ENCODE measurements at regions not wholly inside any gene's neighbourhood (a gene's known extent, or its start where the extent isn't known, plus 50 kb on each side); places are given as distances from the start of the nearest gene placed in this dataset.

- ATAC-seq (no peak), DNase-seq (no peak), FAIRE-seq (no peak)
- Histone ChIP-seq H3K4me1 (no peaks in the 10 kb centered on the region), H3K27ac (no peak overlapping the region), H3K27me3 (no peaks in the 10 kb centered on the region), H3K9me3 (no peaks in the 10 kb centered on the region), H3K4me3 (no peak overlapping the region), H3K36me3 (no peaks in the 10 kb centered on the region)
- 54 to 62% methylated on average over 5 of the region's 5 CpGs for whole genome bisulfite sequencing, 2 donors
- intact Hi-C loops (cut with DNase I) = no loop called here
- TF ChIP-seq CTCF (IDR thresholded peaks at IDR 0.05) = no peak
Observed at GRCh38 chr4:111556141-111556781, 589.0 kb upstream of the FAM241A start.

- H3K4me1 ChIP-seq = no peaks in the 10 kb centered on the region
- 75 to 78% methylated on average over 1 of the region's 1 CpG for WGBS, 2 donors
- DNase-seq (no peak), ATAC-seq (no peak), FAIRE-seq (no peak)
- no peak for TF ChIP-seq CTCF (IDR thresholded peaks at IDR 0.05)
- H3K4me3 ChIP-seq = no peak overlapping the region
- H3K27ac ChIP-seq = no peak overlapping the region
- intact Hi-C loops (cut with DNase I) = no loop called here
- H3K27me3 ChIP-seq = no peaks in the 10 kb centered on the region
- H3K9me3 ChIP-seq = no peaks in the 10 kb centered on the region
- no peaks in the 10 kb centered on the region for H3K36me3 ChIP-seq
Observed at GRCh38 chr4:111556851-111557250, 588.4 kb upstream of the FAM241A start.

- no peak for DNase-seq
- no peaks in the 10 kb centered on the region for H3K9me3 ChIP-seq
- intact Hi-C loops (cut with DNase I) = no loop called here
- no peak for TF ChIP-seq CTCF (IDR thresholded peaks at IDR 0.05)
- H3K4me1 ChIP-seq = no peaks in the 10 kb centered on the region
- WGBS, 2 donors = 36 to 52% methylated on average over 2 of the region's 2 CpGs
- H3K27ac ChIP-seq = no peak overlapping the region
- no peak overlapping the region for H3K4me3 ChIP-seq
- ATAC-seq = no peak
- H3K36me3 ChIP-seq = no peaks in the 10 kb centered on the region
- H3K27me3 ChIP-seq = no peaks in the 10 kb centered on the region
- no peak for FAIRE-seq
Observed at GRCh38 chr4:111562826-111563225, 582.4 kb upstream of the FAM241A start.

- 16 to 36% methylated on average over 1 of the region's 1 CpG for WGBS, 2 donors
- no peak for TF ChIP-seq CTCF (IDR thresholded peaks at IDR 0.05)
- ATAC-seq = no peak
Observed at GRCh38 chr4:111572470-111572869, 572.8 kb upstream of the FAM241A start.

GRCh38 chr4:111573386-111573785 is 571.9 kb upstream of the FAM241A start:
- no peak overlapping the region for H3K27ac ChIP-seq
- H3K4me3 ChIP-seq = no peak overlapping the region
- ATAC-seq = no peak
- TF ChIP-seq CTCF (IDR thresholded peaks at IDR 0.05) = no peak
- intact Hi-C loops (cut with DNase I) = no loop called here
- WGBS, 2 donors = 29 to 53% methylated on average over 2 of the region's 2 CpGs
- H3K4me1 ChIP-seq = no peaks in the 10 kb centered on the region
- no peak for DNase-seq
- FAIRE-seq = no peak
- no peaks in the 10 kb centered on the region for H3K9me3 ChIP-seq
- H3K36me3 ChIP-seq = no peaks in the 10 kb centered on the region
- no peaks in the 10 kb centered on the region for H3K27me3 ChIP-seq

More at GRCh38 chr4:111572470-111572869, 572.8 kb upstream of the FAM241A start:
- no peak for DNase-seq
- H3K36me3 ChIP-seq = no peaks in the 10 kb centered on the region
- no peak overlapping the region for H3K4me3 ChIP-seq
- H3K4me1 ChIP-seq = no peaks in the 10 kb centered on the region
- no peaks in the 10 kb centered on the region for H3K27me3 ChIP-seq
- H3K27ac ChIP-seq = no peak overlapping the region
- no peak for FAIRE-seq
- intact Hi-C loops (cut with DNase I) = no loop called here
- H3K9me3 ChIP-seq = no peaks in the 10 kb centered on the region
